HG02884 (cell line): ENCODE measurements at regions not wholly inside any gene's neighbourhood (a gene's known extent, or its start where the extent isn't known, plus 50 kb on each side); places are given as distances from the start of the nearest gene placed in this dataset.
"Not testable (repeated sequence)": the region's sequence is repeated elsewhere in the genome, so short reads cannot be mapped to it uniquely, and the experiment has no call there.

Experiments used
- ATAC-seq: cut with Tn5 transposase; IDR thresholded peaks from one replicate; pipeline ENCODE4 v1.9.1; 2021; ENCODE audit warnings: mild to moderate bottlenecking, moderate library complexity; ENCODE audit not compliant: unreplicated experiment

DNA sequence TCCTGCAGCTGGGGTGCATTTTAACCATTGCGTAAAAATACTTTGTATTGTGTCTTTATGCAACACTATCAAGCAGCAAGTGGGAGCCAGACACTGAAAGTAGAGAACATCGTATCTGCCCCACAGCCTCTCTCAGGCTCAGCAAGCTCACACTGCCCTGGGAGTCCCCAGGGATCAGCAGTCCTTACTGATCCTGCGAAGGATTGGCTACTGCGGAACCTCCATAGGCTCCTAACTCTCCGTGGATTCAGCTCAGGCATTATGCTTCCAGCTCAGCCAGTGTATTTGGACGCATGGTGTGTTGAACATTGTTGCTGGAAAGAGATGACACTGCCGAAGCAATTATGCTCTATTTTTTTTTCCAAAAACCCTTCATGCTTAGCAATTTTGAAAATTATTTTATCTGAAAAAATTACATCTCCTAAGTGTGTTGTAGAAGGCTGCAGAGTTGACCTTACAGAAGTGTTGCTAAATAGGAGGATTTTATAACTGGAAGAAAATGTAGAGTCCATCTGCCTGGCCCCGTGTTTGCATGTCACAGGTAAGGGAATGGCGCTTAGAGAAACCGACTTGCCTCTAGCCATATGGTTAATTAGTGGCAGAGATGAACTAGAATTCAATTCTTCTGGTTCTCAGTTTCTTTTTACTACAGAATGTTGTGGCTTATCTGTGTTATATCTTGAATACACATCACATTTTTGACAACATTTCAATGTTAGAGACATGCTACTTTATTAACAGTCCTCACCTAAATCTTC is 276.4 kb upstream of the COBL start:
- ATAC-seq, result no peak

DNA sequence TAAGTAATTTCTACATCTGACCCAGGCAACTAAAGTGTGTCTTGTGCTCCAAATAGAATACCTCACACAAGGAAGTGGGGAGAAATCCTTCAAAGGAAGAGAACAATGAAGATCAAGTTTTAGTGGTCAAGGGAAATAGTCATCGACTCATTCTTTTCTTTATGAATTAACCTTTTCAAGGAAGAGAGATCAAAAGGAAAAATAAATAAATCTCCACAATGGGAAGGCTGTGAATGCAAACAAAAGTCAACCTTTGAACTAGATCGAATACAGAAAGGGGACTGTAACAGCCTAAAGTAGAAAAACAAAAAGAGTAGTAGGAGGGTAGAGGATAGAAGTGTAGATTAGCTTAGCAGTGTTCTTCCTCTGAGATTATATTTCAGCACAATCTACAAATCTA is 274.6 kb upstream of the COBL start:
- ATAC-seq, result no peak

DNA sequence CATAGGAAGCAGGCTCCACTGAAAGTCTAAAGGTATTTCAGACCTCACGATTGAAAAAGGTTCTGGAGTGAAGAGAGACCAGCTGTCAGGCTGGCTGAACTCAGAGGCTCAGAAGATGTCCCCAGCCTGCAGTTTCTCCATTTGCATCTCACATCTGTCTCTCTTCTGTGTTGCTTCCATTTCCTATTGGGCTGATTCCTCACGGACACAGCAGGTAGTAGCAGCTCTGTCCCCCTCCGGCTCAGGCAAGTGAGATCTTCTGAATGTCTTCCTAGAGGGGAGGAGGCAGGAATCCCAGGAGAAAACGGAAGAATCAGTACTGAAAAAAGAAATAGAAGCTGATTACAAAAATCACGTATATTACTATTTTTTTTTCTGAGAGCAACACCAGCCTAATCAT is 274.1 kb upstream of the COBL start:
- no peak for ATAC-seq

- ATAC-seq, result no peak
Observed at GRCh38 chr7:51589111-51589510, 272.5 kb upstream of the COBL start.

GRCh38 chr7:51587604-51588003 is 271.0 kb upstream of the COBL start:
- no peak for ATAC-seq

- no peak for ATAC-seq
Observed at GRCh38 chr7:51577390-51577789, 260.8 kb upstream of the COBL start.

DNA sequence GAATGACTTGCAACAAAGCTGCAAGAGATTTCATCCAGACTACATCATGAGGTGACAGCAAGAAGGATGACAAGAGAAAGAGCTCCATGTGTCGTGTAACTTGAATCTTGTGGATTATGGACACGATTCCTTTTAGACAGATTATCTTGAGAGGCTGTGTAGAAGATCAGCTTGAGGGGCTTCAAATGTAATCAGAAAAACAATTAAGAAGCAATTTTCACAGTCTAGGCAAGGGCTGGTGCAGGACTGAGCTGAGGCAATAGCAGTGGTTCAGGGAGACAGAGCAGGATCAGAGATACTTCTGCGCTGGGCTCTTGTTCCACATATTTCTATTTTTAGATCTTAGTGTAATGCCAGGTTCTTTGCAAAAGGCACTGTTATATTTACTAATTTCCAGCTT is 253.0 kb upstream of the COBL start:
- no peak for ATAC-seq

- no peak for ATAC-seq
Observed at GRCh38 chr7:51569176-51569575, 252.6 kb upstream of the COBL start.

DNA sequence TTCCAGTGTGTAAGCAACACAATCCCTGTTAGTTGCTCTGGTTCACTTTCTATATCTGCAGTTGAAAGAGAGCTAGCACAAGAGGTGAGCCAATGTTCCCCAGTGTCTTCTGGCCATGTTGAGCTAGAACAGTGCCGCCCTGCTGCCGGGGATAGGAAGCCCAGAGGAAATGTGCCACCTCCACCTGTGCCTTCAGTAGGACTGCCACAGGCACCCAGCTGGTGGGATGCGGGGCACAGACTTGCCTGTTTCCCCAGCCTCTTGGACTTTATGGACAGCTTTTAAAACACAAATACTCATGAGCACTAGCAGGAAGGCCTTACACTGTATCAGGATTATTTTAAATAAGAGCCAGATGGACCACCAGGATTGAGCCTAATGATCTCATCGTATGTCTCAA is 234.5 kb upstream of the COBL start:
- no peak for ATAC-seq

GRCh38 chr7:51545131-51545530 is 228.5 kb upstream of the COBL start:
- no peak for ATAC-seq

DNA sequence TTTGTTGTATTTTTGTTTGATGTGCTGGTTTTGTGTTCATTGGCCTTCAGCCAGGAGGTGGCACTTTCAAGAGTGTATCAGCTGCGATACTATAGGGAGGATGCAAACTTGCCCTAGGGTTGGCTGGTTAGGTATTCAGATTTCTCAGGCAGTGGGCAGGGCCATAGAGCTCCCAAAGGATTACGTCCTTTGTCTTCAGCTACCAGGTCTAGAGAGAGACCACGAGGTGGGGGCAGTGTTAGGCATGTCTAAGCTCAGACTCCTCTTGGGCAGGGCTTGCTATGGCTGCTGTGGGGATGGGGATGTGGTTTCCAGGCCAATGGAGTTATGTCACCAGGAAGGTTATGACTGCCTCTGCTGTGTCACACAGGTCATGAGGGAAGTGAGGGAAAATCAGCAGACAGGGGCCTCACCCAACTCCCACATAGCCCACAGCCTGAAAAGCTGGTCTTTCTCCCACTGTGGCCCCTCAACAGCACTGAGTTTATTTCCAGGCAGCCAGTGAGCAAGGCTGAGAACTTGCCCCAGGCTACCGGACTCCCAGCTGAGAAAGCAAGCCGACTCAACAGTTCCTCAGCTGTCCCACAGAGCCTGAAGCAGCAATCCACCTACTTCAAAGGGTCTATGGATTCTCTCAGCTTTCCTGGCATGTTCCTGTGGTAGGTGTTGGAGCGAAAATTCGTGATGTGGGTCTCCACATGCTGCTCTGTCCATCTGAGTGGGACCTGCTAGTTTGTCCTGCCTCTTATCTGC is 227.4 kb upstream of the COBL start:
- ATAC-seq, result no peak

- ATAC-seq, result not testable (repeated sequence)
Observed at GRCh38 chr7:51540906-51541305, 224.3 kb upstream of the COBL start.

DNA sequence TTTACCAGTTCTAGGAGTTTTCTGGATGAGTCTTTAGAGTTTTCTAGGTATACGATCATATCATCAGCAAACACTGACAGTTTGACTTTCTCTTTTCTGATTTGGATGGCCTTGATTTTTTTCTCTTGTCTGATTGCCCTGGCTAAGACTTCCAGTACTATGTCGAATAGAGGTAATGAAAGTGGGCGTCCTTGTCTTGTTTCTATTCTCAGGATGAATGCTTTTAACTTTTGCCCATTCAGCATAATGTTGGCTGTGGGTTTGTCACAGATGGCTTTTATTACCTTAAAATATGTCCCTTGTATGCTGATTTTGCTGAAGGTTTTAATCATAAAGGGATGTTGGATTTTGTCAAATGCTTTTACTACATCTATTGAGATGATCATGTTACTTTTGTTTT is 223.2 kb upstream of the COBL start:
- no peak for ATAC-seq

DNA sequence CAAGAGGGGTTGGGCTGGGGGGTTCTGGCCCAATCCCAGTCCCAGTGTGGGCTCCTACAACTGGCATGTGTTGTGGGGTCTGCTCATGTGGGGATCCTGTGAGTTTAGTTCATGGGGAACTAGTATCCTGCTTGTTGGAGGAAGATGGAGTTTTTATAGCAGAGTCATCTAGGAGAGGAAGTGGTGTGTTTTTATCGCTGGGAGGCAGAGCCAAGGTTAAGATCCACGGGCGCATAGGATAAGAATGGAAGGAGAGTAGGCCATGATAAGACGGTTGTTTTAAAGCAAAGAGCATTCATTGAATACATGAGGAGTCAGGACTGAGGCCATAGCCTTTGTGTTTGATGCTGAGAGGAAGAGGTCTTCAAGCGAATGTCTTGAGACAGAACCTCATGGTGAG is 211.6 kb upstream of the COBL start:
- ATAC-seq, result no peak

GRCh38 chr7:51521694-51522312 is 205.2 kb upstream of the COBL start:
- ATAC-seq, result no peak

DNA sequence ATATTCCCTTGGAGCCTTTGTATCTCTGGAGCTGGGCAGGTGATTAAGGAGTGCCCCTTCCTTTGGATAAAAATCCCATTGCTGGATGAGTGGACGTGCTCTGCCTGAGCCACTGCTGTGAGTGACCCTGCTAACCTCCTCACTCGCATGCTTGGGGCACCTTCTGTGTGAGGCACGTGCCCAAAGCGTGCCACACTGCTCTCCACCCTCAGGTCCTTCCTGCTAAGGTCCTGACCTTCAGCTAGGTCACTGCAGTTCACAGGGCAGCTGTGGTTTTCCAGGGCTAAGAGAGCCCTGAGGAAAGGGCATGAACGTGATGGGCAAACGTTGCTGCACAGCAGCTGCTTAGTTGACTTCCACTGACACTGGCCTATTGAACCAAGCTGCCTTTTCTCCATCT is 204.4 kb upstream of the COBL start:
- ATAC-seq, result no peak

GRCh38 chr7:51518646-51519045 is 202.0 kb upstream of the COBL start:
- ATAC-seq, result no peak

DNA sequence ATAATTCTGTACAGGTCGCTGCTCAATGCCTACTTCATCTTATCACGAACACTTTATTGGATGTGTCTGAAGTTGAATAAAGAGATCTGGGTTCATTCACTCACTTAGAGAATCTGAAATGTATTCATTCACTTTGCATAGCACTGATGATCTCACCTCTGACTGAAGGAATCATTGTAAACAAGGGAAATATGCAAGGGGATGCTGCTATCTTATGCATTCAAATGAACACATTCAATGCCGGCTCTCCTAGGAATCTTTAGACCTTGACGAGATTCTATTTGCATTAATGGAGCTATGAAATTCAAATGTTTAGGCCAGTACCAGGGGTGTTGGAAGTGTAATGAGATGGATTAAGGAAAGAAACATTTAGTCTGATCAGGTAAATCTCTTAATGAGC is 200.6 kb upstream of the COBL start:
- no peak for ATAC-seq

DNA sequence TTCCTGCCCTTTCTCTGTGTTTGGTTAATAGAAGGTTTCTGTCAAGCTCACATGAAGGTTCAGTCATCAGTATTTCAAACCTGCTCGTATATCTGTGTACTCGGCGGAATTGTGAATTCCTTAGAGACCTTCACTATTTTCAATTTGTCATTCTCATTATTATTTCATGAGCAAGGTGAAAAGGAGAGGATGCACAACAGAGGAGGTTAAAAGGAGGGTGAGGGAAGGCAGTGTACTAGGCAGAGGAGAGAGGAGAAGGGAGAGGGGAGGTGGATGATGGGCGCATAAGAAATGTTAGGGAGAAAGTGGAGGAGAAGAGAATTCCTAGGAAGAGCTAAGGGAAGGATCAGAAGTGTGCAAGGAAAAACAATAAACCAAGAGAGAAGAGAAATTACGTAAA is 185.0 kb upstream of the COBL start:
- no peak for ATAC-seq

DNA sequence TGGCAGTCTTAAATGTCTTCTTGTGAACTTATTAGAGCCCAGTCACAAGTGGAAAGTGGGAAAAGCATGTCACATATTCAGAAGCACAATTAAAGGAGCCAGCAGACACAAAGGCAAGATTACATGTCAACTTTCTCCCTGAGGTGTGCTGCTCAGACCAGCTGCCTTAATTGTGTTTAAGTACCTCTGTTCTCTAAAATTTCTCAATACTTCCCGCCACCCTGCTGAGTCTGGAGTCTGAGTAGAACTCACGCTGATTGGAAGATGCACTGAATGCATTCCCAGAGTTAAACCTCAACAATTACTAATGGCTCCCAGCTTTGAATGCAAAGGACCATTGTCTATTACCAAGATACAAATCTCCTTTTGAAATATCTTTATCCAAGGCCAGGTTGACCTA is 166.4 kb upstream of the COBL start:
- no peak for ATAC-seq

DNA sequence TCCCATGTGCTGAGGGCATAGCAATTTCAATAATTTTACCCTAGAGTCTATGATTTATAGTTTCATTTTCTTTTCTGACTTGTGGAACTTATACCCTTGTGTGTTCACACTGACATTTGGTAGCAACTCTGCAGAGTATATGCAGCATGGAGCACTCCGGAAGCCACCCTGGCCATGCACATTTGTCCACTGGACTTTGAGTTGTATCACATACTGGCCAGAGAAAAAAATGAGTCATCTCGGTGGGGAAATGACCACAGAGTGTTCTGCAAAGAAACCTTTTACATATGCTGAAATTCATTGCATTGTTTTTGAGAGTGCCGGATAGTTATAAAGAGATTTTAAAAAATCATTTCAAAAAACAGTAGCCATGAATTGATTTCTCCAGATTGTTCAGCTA is 164.8 kb upstream of the COBL start:
- no peak for ATAC-seq

DNA sequence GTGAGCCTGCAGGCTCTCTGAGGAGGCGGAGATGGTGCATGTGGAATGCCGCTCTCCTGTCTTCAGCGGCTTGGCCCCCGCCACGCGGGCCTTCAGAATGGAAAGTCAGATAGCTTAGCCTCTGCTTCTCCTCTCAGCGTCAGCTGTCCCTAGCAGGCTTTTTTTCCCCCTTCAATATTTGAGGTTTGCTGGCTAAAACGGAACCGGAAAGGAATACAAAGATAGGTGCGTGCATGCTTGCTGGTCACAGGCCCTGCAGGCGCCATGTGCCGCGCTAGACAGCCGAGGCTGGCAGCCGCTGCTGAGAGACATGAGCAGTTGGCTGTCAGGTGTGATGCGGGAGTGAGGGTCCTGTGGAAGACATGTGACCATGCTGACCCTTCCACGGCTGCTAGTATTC is 161.2 kb upstream of the COBL start:
- no peak for ATAC-seq
